Hepatocyte (in vitro differentiated cells): ENCODE measurements at regions not wholly inside any gene's neighbourhood (a gene's known extent, or its start where the extent isn't known, plus 50 kb on each side); places are given as distances from the start of the nearest gene placed in this dataset.

Experiments used
- DNase-seq: peaks from one replicate; pipeline ENCODE4 v3.0.0-alpha.2; 2016; ENCODE audit warnings: low spot score
- H2AFZ ChIP-seq: fragments of 200-600 bp; sonication (generic); 2 replicates; pipeline ENCODE4 v1.6.0; 2016; ENCODE audit warnings: antibody characterized with exemption, mild to moderate bottlenecking
- H3K27ac ChIP-seq: fragments of 200-600 bp; sonication (generic); 2 replicates; pipeline ENCODE4 v1.5.1; 2016; ENCODE audit warnings: mild to moderate bottlenecking
- H3K27me3 ChIP-seq: fragments of 200-600 bp; sonication (generic); 2 replicates; pipeline ENCODE4 v1.6.1; 2016
- H3K36me3 ChIP-seq: fragments of 200-600 bp; sonication (generic); replicated peaks from 2 replicates; pipeline ENCODE4 v1.5.1; 2016; ENCODE audit warnings: low read depth; ENCODE audit not compliant: insufficient read depth
- H3K4me1 ChIP-seq: fragments of 200-600 bp; sonication (generic); 2 replicates; pipeline ENCODE4 v1.5.1; 2016; ENCODE audit warnings: mild to moderate bottlenecking, moderate library complexity; ENCODE audit not compliant: insufficient read depth
- H3K4me2 ChIP-seq: fragments of 200-600 bp; sonication (generic); 2 replicates; pipeline ENCODE4 v1.6.0; 2016
- H3K4me3 ChIP-seq: fragments of 200-600 bp; sonication (generic); 2 replicates; pipeline ENCODE4 v1.5.1; 2016; ENCODE audit warnings: mild to moderate bottlenecking
- H3K79me2 ChIP-seq: fragments of 200-600 bp; sonication (generic); 2 replicates; pipeline ENCODE4 v1.6.0; 2017; ENCODE audit warnings: mild to moderate bottlenecking
- H3K9me2 ChIP-seq: fragments of 200-600 bp; sonication (generic); replicated peaks from 2 replicates; pipeline ENCODE4 v1.6.0; 2017; ENCODE audit warnings: mild to moderate bottlenecking; ENCODE audit not compliant: insufficient read depth
- H3K9me3 ChIP-seq: fragments of 200-600 bp; sonication (generic); 2 replicates; pipeline ENCODE4 v1.5.1; 2016; ENCODE audit warnings: low read depth, mild to moderate bottlenecking
- H4K20me1 ChIP-seq: fragments of 200-600 bp; sonication (generic); 2 replicates; pipeline ENCODE4 v1.6.0; 2016; ENCODE audit warnings: mild to moderate bottlenecking; ENCODE audit not compliant: insufficient read depth, poor library complexity, severe bottlenecking
- CTCF ChIP-seq: fragments of 200-600 bp; sonication (generic); IDR thresholded peaks from 2 replicates; pipeline ENCODE4 v1.5.1; 2016; ENCODE audit warnings: antibody characterized with exemption, mild to moderate bottlenecking; ENCODE audit not compliant: poor library complexity
- EZH2 ChIP-seq: fragments of 200-600 bp; sonication (generic); IDR thresholded peaks from 2 replicates; pipeline ENCODE4 v1.6.1; 2016; ENCODE audit warnings: antibody characterized with exemption, mild to moderate bottlenecking, borderline replicate concordance
- EZH2phosphoT487 ChIP-seq: fragments of 200-600 bp; sonication (generic); IDR thresholded peaks from one replicate; pipeline ENCODE4 v1.6.1; 2018; ENCODE audit warnings: antibody characterized with exemption, mild to moderate bottlenecking, low read depth, moderate library complexity; ENCODE audit not compliant: unreplicated experiment, severe bottlenecking
- WGBS: methylation state at CpG from one replicate; pipeline ENCODE4 v1.1.6; 2016; ENCODE audit warnings: low lambda C conversion rate; ENCODE audit errors: missing lambda C conversion rate; 5-methylcytosine and 5-hydroxymethylcytosine counted together

GRCh38 chr2:34480366-34480765 is 881.3 kb upstream of the FAM98A start:
- no peaks in the 10 kb centered on the region for H3K79me2 ChIP-seq
- DNase-seq, result no peak
- no peaks in the 10 kb centered on the region for H4K20me1 ChIP-seq
- H3K9me2 ChIP-seq, result no peaks in the 10 kb centered on the region
- H3K4me2 ChIP-seq, result no peak overlapping the region
- H3K9me3 ChIP-seq, result no peaks in the 10 kb centered on the region
- no peaks in the 10 kb centered on the region for H3K27me3 ChIP-seq
- H3K27ac ChIP-seq, result no peak overlapping the region
- no peak for TF ChIP-seq EZH2
- TF ChIP-seq EZH2phosphoT487, result no peak
- no peak for TF ChIP-seq CTCF
- no peak overlapping the region for H2AFZ ChIP-seq
- H3K4me1 ChIP-seq, result no peaks in the 10 kb centered on the region
- no peaks in the 10 kb centered on the region for H3K36me3 ChIP-seq
- no peak overlapping the region for H3K4me3 ChIP-seq
- WGBS, result 75% methylated on average over 2 of the region's 2 CpGs

- Histone ChIP-seq H2AFZ (no peak overlapping the region), H3K27me3 (no peaks in the 10 kb centered on the region), H3K36me3 (no peaks in the 10 kb centered on the region), H3K4me2 (no peak overlapping the region), H3K9me2 (no peaks in the 10 kb centered on the region), H3K27ac (no peak overlapping the region), H4K20me1 (no peaks in the 10 kb centered on the region), H3K79me2 (no peaks in the 10 kb centered on the region), H3K4me1 (no peaks in the 10 kb centered on the region), H3K9me3 (no peaks in the 10 kb centered on the region), H3K4me3 (no peak overlapping the region)
- DNase-seq, result no peak
- WGBS, result 33% methylated on average over 1 of the region's 1 CpG
- no peak for TF ChIP-seq CTCF
- no peak for TF ChIP-seq EZH2
- no peak for TF ChIP-seq EZH2phosphoT487
Measured at GRCh38 chr2:34475156-34475555, 876.1 kb upstream of the FAM98A start.

- no peaks in the 10 kb centered on the region for H3K36me3 ChIP-seq
- no peak for DNase-seq
- no peaks in the 10 kb centered on the region for H3K27me3 ChIP-seq
Measured at GRCh38 chr2:34474646-34475045, 875.5 kb upstream of the FAM98A start.

More at GRCh38 chr2:34474646-34475045, 875.5 kb upstream of the FAM98A start:
- H4K20me1 ChIP-seq, result no peaks in the 10 kb centered on the region
- H3K4me1 ChIP-seq, result no peaks in the 10 kb centered on the region
- H3K27ac ChIP-seq, result no peak overlapping the region
- H3K79me2 ChIP-seq, result no peaks in the 10 kb centered on the region
- H3K4me2 ChIP-seq, result no peak overlapping the region
- H2AFZ ChIP-seq, result no peak overlapping the region
- 92% methylated on average over 1 of the region's 1 CpG for WGBS
- no peak overlapping the region for H3K4me3 ChIP-seq
- no peaks in the 10 kb centered on the region for H3K9me3 ChIP-seq
- TF ChIP-seq CTCF (no peak), EZH2phosphoT487 (no peak), EZH2 (no peak)
- H3K9me2 ChIP-seq, result no peaks in the 10 kb centered on the region
